ENCODE measurements at regions not wholly inside any gene's neighbourhood (a gene's known extent, or its start where the extent isn't known, plus 50 kb on each side); places are given as distances from the start of the nearest gene placed in this dataset.

DNA sequence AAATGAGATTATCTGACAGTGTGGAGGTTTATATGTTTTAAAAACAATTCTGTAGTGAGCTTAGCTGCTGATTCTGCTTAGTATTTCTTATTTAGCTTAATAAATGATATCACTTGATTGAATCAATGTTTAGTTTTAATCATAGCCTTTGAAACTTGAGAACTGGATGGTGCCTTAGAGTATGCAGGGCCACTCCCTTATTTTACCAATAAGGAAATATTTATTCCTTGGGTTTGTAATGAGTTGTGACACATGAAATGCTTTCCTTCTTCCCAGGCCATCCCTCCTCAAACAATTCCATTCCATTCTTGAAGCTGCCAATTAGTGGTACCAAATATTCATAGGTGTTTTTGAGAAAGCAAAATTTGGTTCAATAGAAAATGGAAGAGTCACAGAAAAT is 183.8 kb upstream of the DCC start:
- no peak for TF ChIP-seq EZH2 (optimal IDR thresholded peaks at IDR 0.05; ENCODE audit: low read depth, low read length)
- TF ChIP-seq, protein P1, sequence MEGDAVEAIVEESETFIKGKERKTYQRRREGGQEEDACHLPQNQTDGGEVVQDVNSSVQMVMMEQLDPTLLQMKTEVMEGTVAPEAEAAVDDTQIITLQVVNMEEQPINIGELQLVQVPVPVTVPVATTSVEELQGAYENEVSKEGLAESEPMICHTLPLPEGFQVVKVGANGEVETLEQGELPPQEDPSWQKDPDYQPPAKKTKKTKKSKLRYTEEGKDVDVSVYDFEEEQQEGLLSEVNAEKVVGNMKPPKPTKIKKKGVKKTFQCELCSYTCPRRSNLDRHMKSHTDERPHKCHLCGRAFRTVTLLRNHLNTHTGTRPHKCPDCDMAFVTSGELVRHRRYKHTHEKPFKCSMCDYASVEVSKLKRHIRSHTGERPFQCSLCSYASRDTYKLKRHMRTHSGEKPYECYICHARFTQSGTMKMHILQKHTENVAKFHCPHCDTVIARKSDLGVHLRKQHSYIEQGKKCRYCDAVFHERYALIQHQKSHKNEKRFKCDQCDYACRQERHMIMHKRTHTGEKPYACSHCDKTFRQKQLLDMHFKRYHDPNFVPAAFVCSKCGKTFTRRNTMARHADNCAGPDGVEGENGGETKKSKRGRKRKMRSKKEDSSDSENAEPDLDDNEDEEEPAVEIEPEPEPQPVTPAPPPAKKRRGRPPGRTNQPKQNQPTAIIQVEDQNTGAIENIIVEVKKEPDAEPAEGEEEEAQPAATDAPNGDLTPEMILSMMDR (IDR thresholded peaks at IDR 0.05; ENCODE audit: low read length), result no peak
